ENCODE measurements at regions not wholly inside any gene's neighbourhood (a gene's known extent, or its start where the extent isn't known, plus 50 kb on each side); places are given as distances from the start of the nearest gene placed in this dataset.

GRCh38 chr3:83092521-83093221 lies 1331.2 kb upstream of the GBE1 start:
- DNase-seq (ENCODE audit: low read depth in 4 of 4, low spot score in 3 of 4) = no peak

- no peak for DNase-seq (ENCODE audit: low read depth in 4 of 4, low spot score in 3 of 4)
These were observed 1314.6 kb upstream of the GBE1 start for GRCh38 chr3:83076041-83076440.

GRCh38 chr3:83074485-83074884 lies 1313.0 kb upstream of the GBE1 start:
- DNase-seq (ENCODE audit: low read depth in 4 of 4, low spot score in 3 of 4) = no peak

GRCh38 chr3:83065851-83066460 lies 1304.5 kb upstream of the GBE1 start:
- DNase-seq (ENCODE audit: low read depth in 4 of 4, low spot score in 3 of 4) = no peak

GRCh38 chr3:83063446-83063845 lies 1302.0 kb upstream of the GBE1 start:
- no peak for DNase-seq (ENCODE audit: low read depth in 4 of 4, low spot score in 3 of 4)

- DNase-seq (ENCODE audit: low read depth in 4 of 4, low spot score in 3 of 4) = no peak
These were observed 1287.1 kb upstream of the GBE1 start for GRCh38 chr3:83048556-83048955.

GRCh38 chr3:83039422-83039821 lies 1278.0 kb upstream of the GBE1 start:
- no peak for DNase-seq (ENCODE audit: low read depth in 4 of 4, low spot score in 3 of 4)

- no peak for DNase-seq (ENCODE audit: low read depth in 4 of 4, low spot score in 3 of 4)
These were observed 1274.2 kb upstream of the GBE1 start for GRCh38 chr3:83035704-83036010.

GRCh38 chr3:83034806-83035703 lies 1273.6 kb upstream of the GBE1 start:
- DNase-seq (ENCODE audit: low read depth in 4 of 4, low spot score in 3 of 4) = no peak

GRCh38 chr3:83033133-83033532 lies 1271.7 kb upstream of the GBE1 start:
- DNase-seq (ENCODE audit: low read depth in 4 of 4, low spot score in 3 of 4) = no peak

- no peak for DNase-seq (ENCODE audit: low read depth in 4 of 4, low spot score in 3 of 4)
These were observed 1261.6 kb upstream of the GBE1 start for GRCh38 chr3:83023086-83023485.

- DNase-seq (ENCODE audit: low read depth in 4 of 4, low spot score in 3 of 4) = no peak
These were observed 1250.0 kb upstream of the GBE1 start for GRCh38 chr3:83011481-83011880.

GRCh38 chr3:83003917-83004316 lies 1242.5 kb upstream of the GBE1 start:
- DNase-seq (ENCODE audit: low read depth in 4 of 4, low spot score in 3 of 4) = no peak

- no peak for DNase-seq (ENCODE audit: low read depth in 4 of 4, low spot score in 3 of 4)
These were observed 1241.5 kb upstream of the GBE1 start for GRCh38 chr3:83002869-83003445.

- no peak for DNase-seq (ENCODE audit: low read depth in 4 of 4, low spot score in 3 of 4)
These were observed 1238.3 kb upstream of the GBE1 start for GRCh38 chr3:82999777-83000176.

GRCh38 chr3:82978368-82978767 lies 1216.9 kb upstream of the GBE1 start:
- DNase-seq (ENCODE audit: low read depth in 4 of 4, low spot score in 3 of 4) = no peak

GRCh38 chr3:82977871-82978270 lies 1216.4 kb upstream of the GBE1 start:
- no peak for DNase-seq (ENCODE audit: low read depth in 4 of 4, low spot score in 3 of 4)

GRCh38 chr3:82973791-82974190 lies 1212.3 kb upstream of the GBE1 start:
- no peak for DNase-seq (ENCODE audit: low read depth in 4 of 4, low spot score in 3 of 4)

GRCh38 chr3:82960379-82960778 lies 1198.9 kb upstream of the GBE1 start:
- no peak for DNase-seq (ENCODE audit: low read depth in 4 of 4, low spot score in 3 of 4)

GRCh38 chr3:82957696-82958095 lies 1196.3 kb upstream of the GBE1 start:
- no peak for DNase-seq (ENCODE audit: low read depth in 4 of 4, low spot score in 3 of 4)

GRCh38 chr3:82957079-82957478 lies 1195.6 kb upstream of the GBE1 start:
- no peak for DNase-seq (ENCODE audit: low read depth in 4 of 4, low spot score in 3 of 4)
